H9 (cell line): ENCODE measurements at regions not wholly inside any gene's neighbourhood (a gene's known extent, or its start where the extent isn't known, plus 50 kb on each side); places are given as distances from the start of the nearest gene placed in this dataset.
A peak's percentile ranks its signal among the peaks of the same experiment; 100 is the strongest.

ENCODE experiments used
- DNase-seq: peaks from one replicate; pipeline ENCODE4 v3.0.0-alpha.2; 2017
- H2AFZ ChIP-seq: one replicate; pipeline ENCODE4 v1.6.1; 2013; ENCODE audit warnings: mild to moderate bottlenecking, low read length, control low read depth, moderate library complexity
- H2AK5ac ChIP-seq: 2 replicates; pipeline ENCODE4 v1.6.1; 2013; ENCODE audit warnings: low read length, control low read depth, mixed read lengths; ENCODE audit not compliant: insufficient read length
- H2BK120ac ChIP-seq: one replicate; pipeline ENCODE4 v1.6.1; 2013; ENCODE audit warnings: low read depth, mild to moderate bottlenecking, low read length, control low read depth, inconsistent platforms; ENCODE audit not compliant: poor library complexity, severe bottlenecking
- H2BK12ac ChIP-seq: 2 replicates; pipeline ENCODE4 v1.6.1; 2013; ENCODE audit warnings: low read length, control low read depth, mixed read lengths, low read depth; ENCODE audit not compliant: insufficient read length
- H2BK15ac ChIP-seq: 2 replicates; pipeline ENCODE4 v1.6.1; 2013; ENCODE audit warnings: low read depth, low read length, control low read depth
- H2BK20ac ChIP-seq: one replicate; pipeline ENCODE4 v1.6.1; 2013; ENCODE audit warnings: low read depth, mild to moderate bottlenecking, low read length, control low read depth, inconsistent platforms; ENCODE audit not compliant: poor library complexity, severe bottlenecking
- H2BK5ac ChIP-seq: 2 replicates; pipeline ENCODE4 v1.6.1; 2013; ENCODE audit warnings: low read length, control low read depth, mixed read lengths; ENCODE audit not compliant: insufficient read length
- H3K14ac ChIP-seq: 2 replicates; pipeline ENCODE4 v1.6.1; 2013; ENCODE audit warnings: low read length, control low read depth; ENCODE audit not compliant: insufficient read depth
- H3K18ac ChIP-seq: 2 replicates; pipeline ENCODE4 v1.6.1; 2013; ENCODE audit warnings: low read depth, mild to moderate bottlenecking, mixed read lengths, low read length, control low read depth; ENCODE audit not compliant: insufficient read length
- H3K23ac ChIP-seq: 2 replicates; pipeline ENCODE4 v1.6.1; 2013; ENCODE audit warnings: low read length, control low read depth, mixed read lengths, low read depth; ENCODE audit not compliant: insufficient read length
- H3K23me2 ChIP-seq: 2 replicates; pipeline ENCODE4 v1.6.1; 2013; ENCODE audit warnings: low read depth, mild to moderate bottlenecking, mixed read lengths, low read length, control low read depth; ENCODE audit not compliant: insufficient read length, poor library complexity, severe bottlenecking
- H3K27ac ChIP-seq: 2 replicates; pipeline ENCODE4 v1.5.1; 2013; ENCODE audit warnings: low read length, control low read depth, mixed read lengths, low read depth; ENCODE audit not compliant: insufficient read length
- H3K27me3 ChIP-seq: 2 replicates; pipeline ENCODE4 v1.6.1; 2013; ENCODE audit warnings: low read length, control low read depth, inconsistent platforms; ENCODE audit not compliant: insufficient read depth
- H3K4ac ChIP-seq: 2 replicates; pipeline ENCODE4 v1.6.1; 2013; ENCODE audit warnings: low read depth, mild to moderate bottlenecking, control low read depth, inconsistent platforms, low read length, moderate library complexity
- H3K4me1 ChIP-seq: 2 replicates; pipeline ENCODE4 v1.6.1; 2013; ENCODE audit warnings: low read length, control low read depth, inconsistent platforms; ENCODE audit not compliant: insufficient read depth
- H3K4me2 ChIP-seq: 2 replicates; pipeline ENCODE4 v1.6.1; 2013; ENCODE audit warnings: low read length, control low read depth, mixed read lengths; ENCODE audit not compliant: insufficient read length, insufficient read depth
- H3K56ac ChIP-seq: 2 replicates; pipeline ENCODE4 v1.6.1; 2013; ENCODE audit warnings: low read depth, mild to moderate bottlenecking, mixed read lengths, low read length, control low read depth; ENCODE audit not compliant: insufficient read length
- H3K79me1 ChIP-seq: 2 replicates; pipeline ENCODE4 v1.6.1; 2013; ENCODE audit warnings: low read depth, mild to moderate bottlenecking, moderate library complexity, low read length, control low read depth, inconsistent platforms; ENCODE audit not compliant: insufficient read depth, poor library complexity, severe bottlenecking
- H3K79me2 ChIP-seq: 2 replicates; pipeline ENCODE4 v1.6.1; 2013; ENCODE audit warnings: low read length, control low read depth, inconsistent platforms; ENCODE audit not compliant: insufficient read depth
- H3K9ac ChIP-seq: 2 replicates; pipeline ENCODE4 v1.6.1; 2013; ENCODE audit warnings: low read length, control low read depth, mixed read lengths; ENCODE audit not compliant: insufficient read length; ENCODE audit errors: extremely low read depth
- H3K9me3 ChIP-seq: one replicate; pipeline ENCODE4 v1.6.1; 2013; ENCODE audit warnings: low read depth, low read length, inconsistent platforms; ENCODE audit not compliant: control insufficient read depth
- H3T11ph ChIP-seq: one replicate; pipeline ENCODE4 v1.6.1; 2013; ENCODE audit warnings: mild to moderate bottlenecking, low read length, control low read depth, inconsistent platforms
- H4K20me1 ChIP-seq: one replicate; pipeline ENCODE4 v1.6.1; 2013; ENCODE audit not compliant: control insufficient read depth, insufficient read length, insufficient read depth
- H4K5ac ChIP-seq: 2 replicates; pipeline ENCODE4 v1.6.1; 2013; ENCODE audit warnings: low read depth, mild to moderate bottlenecking, mixed read lengths, low read length, control low read depth; ENCODE audit not compliant: insufficient read length
- H4K8ac ChIP-seq: replicated peaks from 2 replicates; pipeline ENCODE4 v1.6.1; 2013; ENCODE audit warnings: low read length, control low read depth, mixed read lengths, low read depth; ENCODE audit not compliant: insufficient read length
- H4K91ac ChIP-seq: 2 replicates; pipeline ENCODE4 v1.6.1; 2013; ENCODE audit warnings: low read depth, mild to moderate bottlenecking, moderate library complexity, mixed read lengths, low read length, control low read depth; ENCODE audit not compliant: insufficient read length
- H3K27ac Mint-ChIP-seq, 3 experiments: 2 replicates in 2 of 3; 3 replicates in 1 of 3; pipeline ENCODE4 v1.8.0; 2020 to 2021; ENCODE audit warnings: mixed read lengths in 3 of 3, mild to moderate bottlenecking in 1 of 3, moderate library complexity in 1 of 3
- H3K27me3 Mint-ChIP-seq: 2 replicates; pipeline ENCODE4 v1.8.0; 2021; ENCODE audit warnings: low read depth, mild to moderate bottlenecking, moderate library complexity, mixed read lengths
- H3K36me3 Mint-ChIP-seq, 3 experiments: 2 replicates in 2 of 3; 3 replicates in 1 of 3; pipeline ENCODE4 v1.8.0; 2020 to 2021; ENCODE audit warnings: low read depth in 3 of 3, mixed read lengths in 3 of 3; ENCODE audit not compliant: insufficient read depth in 1 of 3
- H3K4me1 Mint-ChIP-seq, 2 experiments: 2 replicates each; pipeline ENCODE4 v1.8.0; 2020; ENCODE audit warnings: mixed read lengths in 2 of 2
- H3K4me3 Mint-ChIP-seq, 2 experiments: 2 replicates in 1 of 2; 3 replicates in 1 of 2; pipeline ENCODE4 v1.8.0; 2020 to 2021; ENCODE audit warnings: mild to moderate bottlenecking in 2 of 2, mixed read lengths in 2 of 2, moderate library complexity in 1 of 2
- H3K9me3 Mint-ChIP-seq, 2 experiments: 2 replicates in 1 of 2; 3 replicates in 1 of 2; pipeline ENCODE4 v1.8.0; 2020; ENCODE audit warnings: mild to moderate bottlenecking in 2 of 2, mixed read lengths in 2 of 2, moderate library complexity in 1 of 2
- CTCF ChIP-seq: fragments of 200-600 bp; sonication (generic); conservative IDR thresholded peaks from 3 replicates; pipeline ENCODE4 v1.8.0; 2021; ENCODE audit warnings: antibody characterized with exemption, mild to moderate bottlenecking
- WGBS: extraction: QIAGEN DNeasy Blood & Tissue Kit; methylation state at CpG from one replicate; pipeline ENCODE4 v1.1.7; 2013; ENCODE audit warnings: missing lambda C conversion rate, low lambda C conversion rate, mixed read lengths; ENCODE audit not compliant: insufficient read length; ENCODE audit errors: extremely low coverage; 5-methylcytosine and 5-hydroxymethylcytosine counted together

GRCh38 chr6:98274691-98275090 is 559.7 kb upstream of the POU3F2 start:
- Histone ChIP-seq H3K14ac (no peak overlapping the region), H3K23me2 (no peaks in the 10 kb centered on the region), H4K91ac (no peak overlapping the region), H2BK12ac (no peak overlapping the region), H3K4me2 (no peak overlapping the region), H3K27ac (no peak overlapping the region), H4K8ac (no peak overlapping the region), H2AFZ (no peak overlapping the region), H3K4ac (no peak overlapping the region), H2BK5ac (no peak overlapping the region), H3K79me1 (no peaks in the 10 kb centered on the region), H2AK5ac (no peak overlapping the region), H3K56ac (no peak overlapping the region), H3K4me1 (no peaks in the 10 kb centered on the region; the same call in 1 of the 2 replicates), H4K20me1 (no peaks in the 10 kb centered on the region), H3K9me3 (no peaks in the 10 kb centered on the region), H3T11ph (no peak overlapping the region), H2BK120ac (no peak overlapping the region), H4K5ac (no peak overlapping the region), H3K79me2 (no peaks in the 10 kb centered on the region), H2BK15ac (no peak overlapping the region), H3K9ac (no peak overlapping the region), H3K27me3 (no peaks in the 10 kb centered on the region), H2BK20ac (no peak overlapping the region), H3K23ac (no peak overlapping the region), H3K18ac (no peak overlapping the region)
- Mint-ChIP-seq H3K9me3 (no peaks in the 10 kb centered on the region), H3K27ac (peak overlapping the region in 1 of 3 experiments; percentile 30; a peak in 1 of 7 replicates), H3K36me3 (no peaks in the 10 kb centered on the region; a peak in 2 of 7 replicates), H3K27me3 (no peaks in the 10 kb centered on the region), H3K4me3 (no peak overlapping the region), H3K4me1 (peaks cover 5 to 13% of the 10 kb centered on the region in 2 experiments; a peak in 3 of 4 replicates)
- TF ChIP-seq CTCF, result no peak
- WGBS, result no CpG with 5 or more reads among the region's 2 CpGs
- no peak for DNase-seq
